Stomach (tissue), 4 donors: ENCODE measurements at regions not wholly inside any gene's neighbourhood (a gene's known extent, or its start where the extent isn't known, plus 50 kb on each side); places are given as distances from the start of the nearest gene placed in this dataset.
"Not testable (repeated sequence)": the region's sequence is repeated elsewhere in the genome, so short reads cannot be mapped to it uniquely, and the experiment has no call there.

Experiments
- CTCF ChIP-seq, 7 experiments: fragments of 450-650 bp in 4 of 7; fragments of 200-600 bp in 3 of 7; sonication (generic) in 3 of 7; IDR thresholded peaks; one replicate each; pipeline ENCODE4 v1.5.1; 2016 to 2019; ENCODE audit warnings: antibody characterized with exemption in 7 of 7, control low read depth in 2 of 7, mild to moderate bottlenecking in 1 of 7
- EP300 ChIP-seq: sonication (generic); formaldehyde crosslinking; IDR thresholded peaks from one replicate; pipeline ENCODE4 v1.6.1; 2017; ENCODE audit warnings: antibody characterized with exemption

- TF ChIP-seq EP300; CTCF (IDR thresholded peaks at IDR 0.05): not testable (repeated sequence)
Measured at GRCh38 chr14:56008661-56009060, 109.5 kb upstream of the PELI2 start.
